HepG2 (cell line): ENCODE measurements at regions not wholly inside any gene's neighbourhood (a gene's known extent, or its start where the extent isn't known, plus 50 kb on each side); places are given as distances from the start of the nearest gene placed in this dataset.
A peak's percentile ranks its signal among the peaks of the same experiment; 100 is the strongest.
"Not testable (repeated sequence)": the region's sequence is repeated elsewhere in the genome, so short reads cannot be mapped to it uniquely, and the experiment has no call there.

Experiments
- ATAC-seq: fragments of 200-7000 bp; cut with Tn5 transposase; 3 replicates; pipeline ENCODE4 v1.9.1; 2020; ENCODE audit warnings: mild to moderate bottlenecking, moderate library complexity
- BruUV-seq: library from RNA; stranded (reverse); fragments of 400-500 nt; replicated peaks from 2 replicates; lab custom pipeline; 2021; lab: Mats Ljungman, UMichigan
- CTCF ChIA-PET: fragments of 300-600 bp; formaldehyde crosslinking; extraction: SDS; loops from one replicate; lab custom pipeline; 2021; ENCODE audit warnings: low total read pairs, inconsistent platforms, low intra/inter-chr PET ratio; lab: Yijun Ruan, JAX
- POLR2A ChIA-PET: fragments of 350-600 bp; sonication (Branson Sonifier 250); formaldehyde crosslinking; loops from one replicate; lab custom pipeline; 2020; ENCODE audit warnings: antibody characterized with exemption, inconsistent platforms; lab: Yijun Ruan, JAX
- DNase-seq: peaks from one replicate; pipeline ENCODE4 v3.0.0-alpha.2; 2015; ENCODE audit warnings: low spot score
- FAIRE-seq: peaks from 3 replicates; lab custom pipeline; 2011; peaks lifted over from hg19 to GRCh38; lab: Jason Lieb, UNC
- H2AFZ ChIP-seq: one replicate; pipeline ENCODE4 v1.6.1; 2011; ENCODE audit warnings: low read length, inconsistent platforms
- H3K27ac ChIP-seq: fragments of 300-600 bp; 3 replicates; pipeline ENCODE4 v1.8.0; 2011; ENCODE audit warnings: mixed run types, mild to moderate bottlenecking, mixed read lengths, low read length, inconsistent platforms; ENCODE audit not compliant: insufficient read depth; ENCODE audit errors: extremely low read length
- H3K27me3 ChIP-seq, 2 experiments: fragments of 200-600 bp in 1 of 2; 2 replicates in 1 of 2; 3 replicates in 1 of 2; pipeline versions ENCODE4 v1.6.0 to v1.8.0; 2011; ENCODE audit warnings: low read length in 2 of 2, mild to moderate bottlenecking in 2 of 2, moderate library complexity in 2 of 2, inconsistent platforms in 1 of 2; ENCODE audit not compliant: insufficient read depth in 2 of 2, control insufficient read depth in 1 of 2
- H3K36me3 ChIP-seq, 2 experiments: fragments of 200-600 bp in 1 of 2; replicated peaks in 1 of 2; 2 replicates in 1 of 2; 3 replicates in 1 of 2; pipeline versions ENCODE4 v1.5.1 to v1.8.0; 2011; ENCODE audit warnings: low read length in 2 of 2, inconsistent platforms in 1 of 2; ENCODE audit not compliant: insufficient read depth in 2 of 2, control insufficient read depth in 1 of 2
- H3K4me1 ChIP-seq: 2 replicates; pipeline ENCODE4 v1.5.1; 2012; ENCODE audit warnings: low read length, inconsistent platforms; ENCODE audit not compliant: insufficient read depth
- H3K4me2 ChIP-seq: 2 replicates; pipeline ENCODE4 v1.6.0; 2011; ENCODE audit warnings: low read depth, low read length, inconsistent platforms
- H3K4me3 ChIP-seq, 3 experiments: fragments of 200-600 bp in 1 of 3; sonication (generic), shearing (Covaris generic) in 1 of 3; replicated peaks in 1 of 3; 2 replicates each; pipeline ENCODE4 v1.5.1; 2011 to 2016; ENCODE audit warnings: low read length in 3 of 3, inconsistent platforms in 2 of 3, low read depth in 2 of 3, mild to moderate bottlenecking in 2 of 3, control low read depth in 1 of 3, mixed read lengths in 1 of 3; ENCODE audit not compliant: insufficient read depth in 1 of 3
- H3K79me2 ChIP-seq: one replicate; pipeline ENCODE4 v1.6.1; 2011; ENCODE audit warnings: low read length, inconsistent platforms; ENCODE audit not compliant: insufficient read depth
- H3K9ac ChIP-seq: 2 replicates; pipeline ENCODE4 v1.6.0; 2011; ENCODE audit warnings: mild to moderate bottlenecking, low read depth, low read length, inconsistent platforms; ENCODE audit not compliant: insufficient read depth
- H3K9me3 ChIP-seq: 2 replicates; pipeline ENCODE4 v1.5.1; 2012; ENCODE audit warnings: mild to moderate bottlenecking, low read length
- H4K20me1 ChIP-seq: 2 replicates; pipeline ENCODE4 v1.6.0; 2011; ENCODE audit warnings: inconsistent platforms, mild to moderate bottlenecking, low read length, moderate library complexity; ENCODE audit not compliant: insufficient read depth
- ATF1 ChIP-seq: IDR thresholded peaks from 2 replicates; pipeline ENCODE4 v1.6.1; 2016; ENCODE audit warnings: mild to moderate bottlenecking, control low read depth
- ATF7 ChIP-seq, 2 experiments: fragments of 450-650 bp in 1 of 2; sonication (generic) in 1 of 2; formaldehyde crosslinking in 1 of 2; IDR thresholded peaks; 2 replicates each; pipeline versions ENCODE4 v1.4.0 to v1.6.1; 2016 to 2020; ENCODE audit warnings: antibody characterized with exemption in 1 of 2, mild to moderate bottlenecking in 1 of 2, missing genetic modification reagents in 1 of 2
- MEIS1 ChIP-seq: sonication (generic); formaldehyde crosslinking; IDR thresholded peaks from 2 replicates; pipeline ENCODE4 v1.9.0; 2021; ENCODE audit warnings: mild to moderate bottlenecking, missing genetic modification reagents, moderate library complexity, borderline replicate concordance
- SMARCE1 ChIP-seq: fragments of 450-650 bp; IDR thresholded peaks from 2 replicates; pipeline ENCODE4 v1.6.1; 2017; ENCODE audit warnings: borderline replicate concordance
- TAF15 ChIP-seq: fragments of 200-400 bp; formaldehyde crosslinking; IDR thresholded peaks from one replicate; pipeline ENCODE4 v1.6.1; 2018; ENCODE audit warnings: mild to moderate bottlenecking, low read depth, low read length; ENCODE audit not compliant: poor library complexity, severe bottlenecking
- YEATS4 ChIP-seq: sonication (generic); formaldehyde crosslinking; IDR thresholded peaks from 2 replicates; pipeline ENCODE4 v1.4.0; 2020; ENCODE audit warnings: missing genetic modification reagents, borderline replicate concordance
- ZNF121 ChIP-seq: sonication (generic); formaldehyde crosslinking; IDR thresholded peaks from 2 replicates; pipeline ENCODE4 v1.5.0; 2020; ENCODE audit warnings: mild to moderate bottlenecking, missing genetic modification reagents
- ZNF142 ChIP-seq: sonication (generic); formaldehyde crosslinking; IDR thresholded peaks from 2 replicates; pipeline ENCODE4 v1.4.0; 2020; ENCODE audit warnings: missing genetic modification reagents
- ZNF512 ChIP-seq: sonication (generic); formaldehyde crosslinking; IDR thresholded peaks from 2 replicates; pipeline ENCODE4 v1.4.0; 2020; ENCODE audit warnings: mild to moderate bottlenecking, missing genetic modification reagents
- WGBS: methylation state at CpG from one replicate; pipeline ENCODE4 v1.1.6; 2017; ENCODE audit warnings: low lambda C conversion rate; 5-methylcytosine and 5-hydroxymethylcytosine counted together
- in situ Hi-C: cut with HindIII; loops from 2 replicates; pipeline ENCODE4 v1.10.0; 2017; ENCODE audit warnings: low pct_unique_long_range_greater_than_20kb; ENCODE audit not compliant: extremely low pct_ligation_motif_present
- intact Hi-C: fragments of 100-400 bp; cut with micrococcal nuclease; formaldehyde crosslinking; loops from one replicate; pipeline ENCODE4 v1.10.0; 2022; ENCODE audit not compliant: unreplicated experiment

- ATAC-seq; DNase-seq; H3K79me2 ChIP-seq; BruUV-seq; H4K20me1 ChIP-seq; H3K9ac ChIP-seq; H3K4me3 ChIP-seq; H3K9me3 ChIP-seq; POLR2A ChIA-PET; H3K27me3 ChIP-seq; H2AFZ ChIP-seq; H3K4me2 ChIP-seq; intact Hi-C loops; FAIRE-seq; H3K36me3 ChIP-seq; in situ Hi-C loops; H3K4me1 ChIP-seq; H3K27ac ChIP-seq; CTCF ChIA-PET; TF ChIP-seq ATF7 (CRISPR knock-in tag; IDR thresholded peaks at IDR 0.05): not testable (repeated sequence)
- TF ChIP-seq ATF7 (IDR thresholded peaks at IDR 0.05), result peak; percentile 58; the same call in 1 of the 2 replicates
- 51% methylated on average over 10 of the region's 10 CpGs for WGBS
These were observed 366.5 kb upstream of the PODXL start for GRCh38 chr7:131922948-131923347.

- Histone ChIP-seq H3K36me3 (no peaks in the 10 kb centered on the region), H3K79me2 (no peaks in the 10 kb centered on the region), H3K4me3 (no peak overlapping the region), H3K9me3 (no peaks in the 10 kb centered on the region), H3K4me1 (no peaks in the 10 kb centered on the region), H4K20me1 (no peaks in the 10 kb centered on the region), H2AFZ (no peak overlapping the region), H3K9ac (no peak overlapping the region), H3K4me2 (no peak overlapping the region), H3K27ac (no peak overlapping the region), H3K27me3 (peaks cover 0 to 7% of the 10 kb centered on the region in 2 experiments; a peak in 1 of 5 replicates)
- no TSS peak for BruUV-seq
- FAIRE-seq (no peak), DNase-seq (no peak), ATAC-seq (no peak)
- intact Hi-C loops, result no loop called here
- CTCF ChIA-PET, result no interaction called here
- WGBS, result 0% methylated on average over 1 of the region's 1 CpG
- in situ Hi-C loops, result no loop called here
- POLR2A ChIA-PET, result no interaction called here
- TF ChIP-seq SMARCE1 (no peak), ZNF121 (CRISPR knock-in tag) (no peak), ATF1 (CRISPR knock-in tag) (no peak), MEIS1 (CRISPR knock-in tag) (no peak), TAF15 (no peak), YEATS4 (no peak), ZNF512 (CRISPR knock-in tag) (no peak), ZNF142 (CRISPR knock-in tag) (no peak)
These were observed 364.6 kb upstream of the PODXL start for GRCh38 chr7:131921016-131921415.
